ENCODE measurements at regions not wholly inside any gene's neighbourhood (a gene's known extent, or its start where the extent isn't known, plus 50 kb on each side); places are given as distances from the start of the nearest gene placed in this dataset.

GRCh38 chr15:70355275-70355795, 257.6 kb upstream of the TLE3 start:
- no peaks in the 10 kb centered on the region for H3K9me3 ChIP-seq
- H3K27ac ChIP-seq = no peak overlapping the region
- no peak overlapping the region for H3K4me3 ChIP-seq
- no peaks in the 10 kb centered on the region for H3K36me3 ChIP-seq
- no peaks in the 10 kb centered on the region for H3K27me3 ChIP-seq
- H3K4me1 ChIP-seq = peaks cover 6% of the 10 kb centered on the region
- intact Hi-C loops (cut with DNase I) = no loop called here
- DNase-seq (ENCODE audit: extremely low spot score in 2 of 2) = peak; percentile 64 to 87
- TF ChIP-seq POLR2A (IDR thresholded peaks at IDR 0.05) (no peak), POLR2AphosphoS5 (IDR thresholded peaks at IDR 0.05; ENCODE audit: insufficient read depth in 1 of 2, low read depth in 1 of 2) (no peak), CTCF (IDR thresholded peaks at IDR 0.05) (no peak)

- Histone ChIP-seq H3K9me3 (no peaks in the 10 kb centered on the region), H3K27ac (no peak overlapping the region), H3K36me3 (no peaks in the 10 kb centered on the region), H3K27me3 (no peaks in the 10 kb centered on the region), H3K4me3 (no peak overlapping the region), H3K4me1 (peaks cover 9% of the 10 kb centered on the region)
- DNase-seq (ENCODE audit: extremely low spot score in 2 of 2) = peak in 1 of 2 donors; percentile 70
- TF ChIP-seq CTCF (IDR thresholded peaks at IDR 0.05) (no peak), POLR2A (IDR thresholded peaks at IDR 0.05) (no peak), POLR2AphosphoS5 (IDR thresholded peaks at IDR 0.05; ENCODE audit: insufficient read depth in 1 of 2, low read depth in 1 of 2) (no peak)
- intact Hi-C loops (cut with DNase I) = no loop called here
Observed at GRCh38 chr15:70354346-70354905, 256.7 kb upstream of the TLE3 start.

- H3K9me3 ChIP-seq = no peaks in the 10 kb centered on the region
- intact Hi-C loops (cut with DNase I) = no loop called here
- no peak overlapping the region for H3K27ac ChIP-seq
- TF ChIP-seq POLR2A (IDR thresholded peaks at IDR 0.05) = no peak
- no peak for TF ChIP-seq POLR2AphosphoS5 (IDR thresholded peaks at IDR 0.05; ENCODE audit: insufficient read depth in 1 of 2, low read depth in 1 of 2)
- no peak for TF ChIP-seq CTCF (IDR thresholded peaks at IDR 0.05)
- no peaks in the 10 kb centered on the region for H3K36me3 ChIP-seq
- H3K27me3 ChIP-seq = no peaks in the 10 kb centered on the region
- DNase-seq (ENCODE audit: extremely low spot score in 2 of 2) = peak in 1 of 2 donors; percentile 72
- peaks cover 15% of the 10 kb centered on the region for H3K4me1 ChIP-seq
- no peak overlapping the region for H3K4me3 ChIP-seq
Observed at GRCh38 chr15:70353606-70354345, 256.1 kb upstream of the TLE3 start.

- Histone ChIP-seq H3K27me3 (no peaks in the 10 kb centered on the region), H3K27ac (no peak overlapping the region), H3K9me3 (no peaks in the 10 kb centered on the region), H3K4me1 (peaks cover 19% of the 10 kb centered on the region), H3K4me3 (no peak overlapping the region), H3K36me3 (no peaks in the 10 kb centered on the region)
- TF ChIP-seq POLR2A (IDR thresholded peaks at IDR 0.05) (no peak), POLR2AphosphoS5 (IDR thresholded peaks at IDR 0.05; ENCODE audit: insufficient read depth in 1 of 2, low read depth in 1 of 2) (no peak), CTCF (IDR thresholded peaks at IDR 0.05) (no peak)
- peak in 1 of 2 donors; percentile 75 for DNase-seq (ENCODE audit: extremely low spot score in 2 of 2)
- intact Hi-C loops (cut with DNase I) = no loop called here
Observed at GRCh38 chr15:70351941-70352774, 254.4 kb upstream of the TLE3 start.
